Fibroblast of lung (primary cell): ENCODE measurements at regions not wholly inside any gene's neighbourhood (a gene's known extent, or its start where the extent isn't known, plus 50 kb on each side); places are given as distances from the start of the nearest gene placed in this dataset.

Experiments
- DNase-seq, 2 donors: peaks; one replicate each; pipeline versions ENCODE4 v3.0.0 to v3.0.0-alpha.2; 2010; ENCODE audit warnings: low read depth in 2 of 2
- H2AFZ ChIP-seq: 2 replicates; pipeline ENCODE4 v1.5.1; 2012; ENCODE audit warnings: low read length, control low read depth, inconsistent platforms
- H3K27ac ChIP-seq: 2 replicates; pipeline ENCODE4 v1.5.1; 2011; ENCODE audit warnings: low read length, control low read depth; ENCODE audit not compliant: insufficient read depth
- H3K27me3 ChIP-seq: 2 replicates; pipeline ENCODE4 v1.5.1; 2011; ENCODE audit warnings: mild to moderate bottlenecking, low read length; ENCODE audit not compliant: control insufficient read depth, insufficient read depth
- H3K36me3 ChIP-seq: 2 replicates; pipeline ENCODE4 v1.5.1; 2011; ENCODE audit warnings: low read length; ENCODE audit not compliant: control insufficient read depth, insufficient read depth
- H3K4me1 ChIP-seq: 2 replicates; pipeline ENCODE4 v1.5.1; 2011; ENCODE audit warnings: low read length; ENCODE audit not compliant: control insufficient read depth, insufficient read depth; ENCODE audit errors: extremely low read depth
- H3K4me2 ChIP-seq: 2 replicates; pipeline ENCODE4 v1.5.1; 2011; ENCODE audit warnings: low read length, control low read depth; ENCODE audit not compliant: insufficient read depth; ENCODE audit errors: extremely low read depth
- H3K4me3 ChIP-seq, 4 experiments: fragments of 200-600 bp in 1 of 4; sonication (generic) in 1 of 4; replicated peaks in 1 of 4; 2 replicates each; pipeline ENCODE4 v1.5.1; 2011 to 2016; ENCODE audit warnings: low read length in 4 of 4, low read depth in 3 of 4, mild to moderate bottlenecking in 3 of 4, control low read depth in 2 of 4, inconsistent platforms in 1 of 4, mixed read lengths in 1 of 4; ENCODE audit not compliant: insufficient read depth in 1 of 4; ENCODE audit errors: control extremely low read depth in 1 of 4
- H3K79me2 ChIP-seq: 2 replicates; pipeline ENCODE4 v1.5.1; 2012; ENCODE audit warnings: mild to moderate bottlenecking, low read length, inconsistent platforms; ENCODE audit not compliant: control insufficient read depth, insufficient read depth
- H3K9ac ChIP-seq: 2 replicates; pipeline ENCODE4 v1.5.1; 2011; ENCODE audit warnings: mild to moderate bottlenecking, low read length, control low read depth; ENCODE audit not compliant: insufficient read depth
- H3K9me3 ChIP-seq: 2 replicates; pipeline ENCODE4 v1.5.1; 2012; ENCODE audit warnings: low read depth, low read length; ENCODE audit not compliant: control insufficient read depth, insufficient read depth
- H4K20me1 ChIP-seq: 2 replicates; pipeline ENCODE4 v1.5.1; 2011; ENCODE audit warnings: low read length; ENCODE audit not compliant: control insufficient read depth, insufficient read depth; ENCODE audit errors: extremely low read depth
- EZH2 ChIP-seq: IDR thresholded peaks from 2 replicates; pipeline ENCODE4 v1.5.1; 2012; ENCODE audit warnings: low read length, control low read depth, mild to moderate bottlenecking; ENCODE audit errors: missing control alignments
- TF ChIP-seq, protein P1 (sequence below), 2 donors: IDR thresholded peaks in 1 of 2; conservative IDR thresholded peaks in 1 of 2; 1 replicate in 1 of 2; 2 replicates in 1 of 2; pipeline ENCODE4 v1.5.1; 2011 to 2012; ENCODE audit warnings: low read length in 2 of 2, control low read depth in 1 of 2, inconsistent platforms in 1 of 2, low read depth in 1 of 2, mild to moderate bottlenecking in 1 of 2

- H3K9me3 ChIP-seq, result no peaks in the 10 kb centered on the region
- no peak for DNase-seq
Measured at GRCh38 chr4:62588671-62589070, 1388.5 kb downstream of the ADGRL3 start.

GRCh38 chr4:62571494-62571893, 1371.4 kb downstream of the ADGRL3 start:
- H3K4me1 ChIP-seq, result no peaks in the 10 kb centered on the region
- no peak for DNase-seq
- H3K27me3 ChIP-seq, result no peaks in the 10 kb centered on the region
- no peak overlapping the region for H3K9ac ChIP-seq
- no peak for TF ChIP-seq EZH2
- TF ChIP-seq, protein P1, sequence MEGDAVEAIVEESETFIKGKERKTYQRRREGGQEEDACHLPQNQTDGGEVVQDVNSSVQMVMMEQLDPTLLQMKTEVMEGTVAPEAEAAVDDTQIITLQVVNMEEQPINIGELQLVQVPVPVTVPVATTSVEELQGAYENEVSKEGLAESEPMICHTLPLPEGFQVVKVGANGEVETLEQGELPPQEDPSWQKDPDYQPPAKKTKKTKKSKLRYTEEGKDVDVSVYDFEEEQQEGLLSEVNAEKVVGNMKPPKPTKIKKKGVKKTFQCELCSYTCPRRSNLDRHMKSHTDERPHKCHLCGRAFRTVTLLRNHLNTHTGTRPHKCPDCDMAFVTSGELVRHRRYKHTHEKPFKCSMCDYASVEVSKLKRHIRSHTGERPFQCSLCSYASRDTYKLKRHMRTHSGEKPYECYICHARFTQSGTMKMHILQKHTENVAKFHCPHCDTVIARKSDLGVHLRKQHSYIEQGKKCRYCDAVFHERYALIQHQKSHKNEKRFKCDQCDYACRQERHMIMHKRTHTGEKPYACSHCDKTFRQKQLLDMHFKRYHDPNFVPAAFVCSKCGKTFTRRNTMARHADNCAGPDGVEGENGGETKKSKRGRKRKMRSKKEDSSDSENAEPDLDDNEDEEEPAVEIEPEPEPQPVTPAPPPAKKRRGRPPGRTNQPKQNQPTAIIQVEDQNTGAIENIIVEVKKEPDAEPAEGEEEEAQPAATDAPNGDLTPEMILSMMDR (conservative IDR thresholded peaks at IDR 0.05 in 1 of 2, IDR thresholded peaks at IDR 0.05 in 1 of 2; ENCODE audit: low read depth in 1 of 2, low read length in 2 of 2), result no peak
- H4K20me1 ChIP-seq, result no peaks in the 10 kb centered on the region
- no peaks in the 10 kb centered on the region for H3K9me3 ChIP-seq
- no peak overlapping the region for H3K27ac ChIP-seq
- no peak overlapping the region for H3K4me2 ChIP-seq
- H3K36me3 ChIP-seq, result no peaks in the 10 kb centered on the region
- H3K79me2 ChIP-seq, result no peaks in the 10 kb centered on the region
- H2AFZ ChIP-seq, result no peak overlapping the region
- no peak overlapping the region for H3K4me3 ChIP-seq

More at GRCh38 chr4:62588671-62589070, 1388.5 kb downstream of the ADGRL3 start:
- H3K4me3 ChIP-seq, result no peak overlapping the region
- no peaks in the 10 kb centered on the region for H3K36me3 ChIP-seq
- no peak overlapping the region for H3K9ac ChIP-seq
- no peak for TF ChIP-seq EZH2
- TF ChIP-seq, protein P1 (conservative IDR thresholded peaks at IDR 0.05 in 1 of 2, IDR thresholded peaks at IDR 0.05 in 1 of 2; ENCODE audit: low read depth in 1 of 2, low read length in 2 of 2), result no peak
- no peaks in the 10 kb centered on the region for H4K20me1 ChIP-seq
- no peak overlapping the region for H3K4me2 ChIP-seq
- no peaks in the 10 kb centered on the region for H3K79me2 ChIP-seq
- H3K27ac ChIP-seq, result no peak overlapping the region
- H3K4me1 ChIP-seq, result no peaks in the 10 kb centered on the region
- no peak overlapping the region for H2AFZ ChIP-seq
- no peaks in the 10 kb centered on the region for H3K27me3 ChIP-seq

DNA sequence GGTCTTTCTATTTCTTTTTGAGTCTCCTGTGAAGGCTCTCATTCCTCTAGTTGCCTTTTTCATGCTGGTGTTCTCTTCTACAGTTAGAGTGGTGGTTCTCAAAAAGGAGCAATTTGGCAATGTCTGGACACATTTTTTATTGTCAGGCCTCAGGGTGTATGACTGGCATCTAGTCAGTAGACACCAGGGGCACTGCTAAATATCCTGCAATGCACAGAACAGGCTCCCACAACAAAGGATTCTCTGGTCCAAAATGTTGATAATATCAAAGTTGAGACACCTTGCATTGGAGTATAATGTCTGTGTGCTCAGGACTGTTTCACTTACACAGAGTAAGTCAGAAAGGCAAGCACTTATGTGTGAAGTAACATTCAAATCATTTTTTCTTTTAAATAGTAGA, 1360.7 kb downstream of the ADGRL3 start:
- Histone ChIP-seq H3K27ac (no peak overlapping the region), H3K9ac (no peak overlapping the region), H4K20me1 (no peaks in the 10 kb centered on the region), H3K27me3 (no peaks in the 10 kb centered on the region), H3K4me2 (no peak overlapping the region), H3K36me3 (no peaks in the 10 kb centered on the region), H3K4me3 (no peak overlapping the region), H3K4me1 (no peaks in the 10 kb centered on the region), H3K9me3 (no peaks in the 10 kb centered on the region), H2AFZ (no peak overlapping the region), H3K79me2 (no peaks in the 10 kb centered on the region)
- TF ChIP-seq, protein P1 (conservative IDR thresholded peaks at IDR 0.05 in 1 of 2, IDR thresholded peaks at IDR 0.05 in 1 of 2; ENCODE audit: low read depth in 1 of 2, low read length in 2 of 2), result no peak
- TF ChIP-seq EZH2, result no peak
- no peak for DNase-seq
